GM23248 (cell line): ENCODE measurements at regions not wholly inside any gene's neighbourhood (a gene's known extent, or its start where the extent isn't known, plus 50 kb on each side); places are given as distances from the start of the nearest gene placed in this dataset.

Source experiments
- DNase-seq: peaks from one replicate; pipeline ENCODE4 v3.0.0-alpha.2; 2015
- H2AFZ ChIP-seq: fragments of 200-600 bp; sonication (generic); 2 replicates; pipeline ENCODE4 v1.6.1; 2016; ENCODE audit warnings: antibody characterized with exemption
- H3F3A ChIP-seq: fragments of 200-600 bp; sonication (generic); 2 replicates; pipeline ENCODE4 v1.6.1; 2016; ENCODE audit warnings: mild to moderate bottlenecking, antibody characterized with exemption, mixed run types; ENCODE audit not compliant: insufficient read depth
- H3K27ac ChIP-seq: fragments of 200-600 bp; sonication (generic); 2 replicates; pipeline ENCODE4 v1.5.1; 2016; ENCODE audit warnings: mild to moderate bottlenecking
- H3K27me3 ChIP-seq: fragments of 200-600 bp; sonication (generic); replicated peaks from 2 replicates; pipeline ENCODE4 v1.6.1; 2016; ENCODE audit warnings: mild to moderate bottlenecking; ENCODE audit not compliant: insufficient read depth
- H3K36me3 ChIP-seq: fragments of 200-600 bp; sonication (generic); 2 replicates; pipeline ENCODE4 v1.6.1; 2016; ENCODE audit warnings: low read depth, mild to moderate bottlenecking
- H3K4me1 ChIP-seq: fragments of 200-600 bp; sonication (generic); 2 replicates; pipeline ENCODE4 v1.6.1; 2016; ENCODE audit warnings: mild to moderate bottlenecking; ENCODE audit not compliant: insufficient read depth
- H3K4me2 ChIP-seq: fragments of 200-600 bp; sonication (generic); one replicate; pipeline ENCODE4 v1.6.1; 2016; ENCODE audit warnings: mild to moderate bottlenecking; ENCODE audit not compliant: unreplicated experiment
- H3K4me3 ChIP-seq: fragments of 200-600 bp; sonication (generic); 2 replicates; pipeline ENCODE4 v1.5.1; 2016; ENCODE audit warnings: mild to moderate bottlenecking
- H3K79me2 ChIP-seq: fragments of 200-600 bp; sonication (generic); 2 replicates; pipeline ENCODE4 v1.6.1; 2016; ENCODE audit warnings: mild to moderate bottlenecking; ENCODE audit not compliant: insufficient read depth
- H3K9ac ChIP-seq: fragments of 200-600 bp; sonication (generic); 2 replicates; pipeline ENCODE4 v1.6.1; 2016; ENCODE audit warnings: mild to moderate bottlenecking
- H3K9me2 ChIP-seq: fragments of 200-600 bp; sonication (generic); 2 replicates; pipeline ENCODE4 v1.6.1; 2016; ENCODE audit warnings: mixed run types, mild to moderate bottlenecking, moderate library complexity; ENCODE audit not compliant: insufficient read depth
- H3K9me3 ChIP-seq: fragments of 200-600 bp; sonication (generic); one replicate; pipeline ENCODE4 v1.6.1; 2017; ENCODE audit warnings: low read depth
- H4K20me1 ChIP-seq: fragments of 200-600 bp; sonication (generic); 2 replicates; pipeline ENCODE4 v1.6.0; 2016; ENCODE audit not compliant: insufficient read depth
- EZH2 ChIP-seq: fragments of 200-600 bp; sonication (generic); IDR thresholded peaks from 2 replicates; pipeline ENCODE4 v1.6.1; 2018; ENCODE audit warnings: antibody characterized with exemption, mild to moderate bottlenecking; ENCODE audit not compliant: insufficient read depth, poor library complexity, severe bottlenecking
- EZH2phosphoT487 ChIP-seq: fragments of 200-600 bp; sonication (generic); IDR thresholded peaks from 2 replicates; pipeline ENCODE4 v1.6.1; 2018; ENCODE audit warnings: antibody characterized with exemption, moderate library complexity, mild to moderate bottlenecking, low read depth; ENCODE audit not compliant: insufficient read depth
- WGBS, 2 experiments: methylation state at CpG; one replicate each; pipeline ENCODE4 v1.1.6; 2015 to 2017; ENCODE audit warnings: low lambda C conversion rate in 2 of 2, low coverage in 1 of 2; ENCODE audit errors: missing lambda C conversion rate in 2 of 2; 5-methylcytosine and 5-hydroxymethylcytosine counted together
- in situ Hi-C: fragments of 300-500 bp; cut with MboI; formaldehyde crosslinking; loops from 2 replicates; pipeline ENCODE4 v1.15.0; 2020

GRCh38 chr1:218957971-218958370, 215.7 kb upstream of the LYPLAL1 start:
- no peaks in the 10 kb centered on the region for H3K9me2 ChIP-seq
- no peaks in the 10 kb centered on the region for H3K4me1 ChIP-seq
- H3K4me3 ChIP-seq: no peak overlapping the region
- no peaks in the 10 kb centered on the region for H4K20me1 ChIP-seq
- H2AFZ ChIP-seq: no peak overlapping the region
- H3K79me2 ChIP-seq: no peaks in the 10 kb centered on the region
- H3F3A ChIP-seq: no peaks in the 10 kb centered on the region
- no peak for DNase-seq
- H3K9ac ChIP-seq: no peak overlapping the region
- no peak overlapping the region for H3K4me2 ChIP-seq
- no peak overlapping the region for H3K27ac ChIP-seq
- 30 to 59% methylated on average over 2 of the region's 2 CpGs for WGBS, 2 experiments
- in situ Hi-C loops: no loop called here
- H3K27me3 ChIP-seq: no peaks in the 10 kb centered on the region
- no peaks in the 10 kb centered on the region for H3K36me3 ChIP-seq
- TF ChIP-seq EZH2 (no peak), EZH2phosphoT487 (no peak)
- no peaks in the 10 kb centered on the region for H3K9me3 ChIP-seq

GRCh38 chr1:218959784-218960183, 213.9 kb upstream of the LYPLAL1 start:
- H3K79me2 ChIP-seq: no peaks in the 10 kb centered on the region
- H2AFZ ChIP-seq: no peak overlapping the region
- H4K20me1 ChIP-seq: no peaks in the 10 kb centered on the region
- no peaks in the 10 kb centered on the region for H3K9me3 ChIP-seq
- H3K27ac ChIP-seq: no peak overlapping the region
- H3K4me1 ChIP-seq: no peaks in the 10 kb centered on the region
- no peak for DNase-seq
- in situ Hi-C loops: no loop called here
- no peaks in the 10 kb centered on the region for H3F3A ChIP-seq
- H3K4me2 ChIP-seq: no peak overlapping the region
- TF ChIP-seq EZH2 (no peak), EZH2phosphoT487 (no peak)
- no peaks in the 10 kb centered on the region for H3K27me3 ChIP-seq
- H3K36me3 ChIP-seq: no peaks in the 10 kb centered on the region
- 60 to 63% methylated on average over 1 of the region's 1 CpG for WGBS, 2 experiments
- H3K9ac ChIP-seq: no peak overlapping the region
- no peaks in the 10 kb centered on the region for H3K9me2 ChIP-seq
- H3K4me3 ChIP-seq: no peak overlapping the region

GRCh38 chr1:218964471-218965185, 209.1 kb upstream of the LYPLAL1 start:
- Histone ChIP-seq H3K79me2 (no peaks in the 10 kb centered on the region), H3K9ac (no peak overlapping the region), H3K4me1 (no peaks in the 10 kb centered on the region), H3F3A (no peaks in the 10 kb centered on the region), H3K9me3 (no peaks in the 10 kb centered on the region), H3K27me3 (no peaks in the 10 kb centered on the region), H3K36me3 (no peaks in the 10 kb centered on the region), H3K27ac (no peak overlapping the region), H2AFZ (no peak overlapping the region), H3K4me2 (no peak overlapping the region), H3K4me3 (no peak overlapping the region), H4K20me1 (no peaks in the 10 kb centered on the region), H3K9me2 (no peaks in the 10 kb centered on the region)
- 38 to 41% methylated on average over 7 of the region's 7 CpGs for WGBS, 2 experiments
- in situ Hi-C loops: no loop called here
- no peak for DNase-seq
- TF ChIP-seq EZH2 (no peak), EZH2phosphoT487 (no peak)

GRCh38 chr1:218965821-218966220, 207.9 kb upstream of the LYPLAL1 start:
- no peaks in the 10 kb centered on the region for H3K79me2 ChIP-seq
- H3K27ac ChIP-seq: no peak overlapping the region
- H3K36me3 ChIP-seq: no peaks in the 10 kb centered on the region
- H2AFZ ChIP-seq: no peak overlapping the region
- H3K27me3 ChIP-seq: no peaks in the 10 kb centered on the region
- H3F3A ChIP-seq: no peaks in the 10 kb centered on the region
- no peak for DNase-seq
- no peaks in the 10 kb centered on the region for H3K9me2 ChIP-seq
- 9 to 18% methylated on average over 1 of the region's 1 CpG for WGBS, 2 experiments
- H3K4me2 ChIP-seq: no peak overlapping the region
- no peak overlapping the region for H3K9ac ChIP-seq
- no peaks in the 10 kb centered on the region for H3K9me3 ChIP-seq
- no peaks in the 10 kb centered on the region for H3K4me1 ChIP-seq
- in situ Hi-C loops: no loop called here
- H3K4me3 ChIP-seq: no peak overlapping the region
- no peaks in the 10 kb centered on the region for H4K20me1 ChIP-seq
- TF ChIP-seq EZH2phosphoT487: no peak
- no peak for TF ChIP-seq EZH2
